ENCODE measurements at regions not wholly inside any gene's neighbourhood (a gene's known extent, or its start where the extent isn't known, plus 50 kb on each side); places are given as distances from the start of the nearest gene placed in this dataset.

DNA sequence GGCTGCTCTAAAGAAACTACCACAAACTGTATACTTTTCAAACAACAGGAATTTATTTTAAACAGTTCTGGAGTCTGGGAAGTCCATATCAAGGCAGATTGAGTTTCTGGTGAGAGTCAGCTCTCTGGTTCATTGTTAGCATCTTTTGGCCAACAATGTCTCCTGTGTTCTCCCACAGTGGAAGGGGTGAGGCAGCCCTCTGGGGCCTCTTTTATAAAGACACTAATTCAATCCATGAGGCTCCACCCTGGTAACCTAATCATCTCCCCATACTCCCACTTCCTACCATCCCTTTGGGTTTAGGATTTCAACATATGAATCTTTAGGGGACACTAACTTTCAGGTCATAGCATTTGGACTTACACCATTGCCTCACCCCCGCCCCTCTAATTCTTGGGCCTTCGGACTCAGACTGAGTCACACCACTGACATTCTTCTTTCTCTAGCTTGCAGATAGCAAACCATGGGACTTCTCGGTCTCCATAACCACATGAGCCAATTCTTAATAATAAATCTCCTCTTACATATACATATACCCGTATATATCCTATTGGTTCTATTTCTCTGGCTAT lies 64.3 kb upstream of the ANTXRL start (continued):
- TF ChIP-seq, protein P1, sequence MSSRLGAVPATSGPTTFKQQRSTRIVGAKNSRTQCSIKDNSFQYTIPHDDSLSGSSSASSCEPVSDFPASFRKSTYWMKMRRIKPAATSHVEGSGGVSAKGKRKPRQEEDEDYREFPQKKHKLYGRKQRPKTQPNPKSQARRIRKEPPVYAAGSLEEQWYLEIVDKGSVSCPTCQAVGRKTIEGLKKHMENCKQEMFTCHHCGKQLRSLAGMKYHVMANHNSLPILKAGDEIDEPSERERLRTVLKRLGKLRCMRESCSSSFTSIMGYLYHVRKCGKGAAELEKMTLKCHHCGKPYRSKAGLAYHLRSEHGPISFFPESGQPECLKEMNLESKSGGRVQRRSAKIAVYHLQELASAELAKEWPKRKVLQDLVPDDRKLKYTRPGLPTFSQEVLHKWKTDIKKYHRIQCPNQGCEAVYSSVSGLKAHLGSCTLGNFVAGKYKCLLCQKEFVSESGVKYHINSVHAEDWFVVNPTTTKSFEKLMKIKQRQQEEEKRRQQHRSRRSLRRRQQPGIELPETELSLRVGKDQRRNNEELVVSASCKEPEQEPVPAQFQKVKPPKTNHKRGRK (tag; IDR thresholded peaks at IDR 0.05), result no peak
- TF ChIP-seq CSDE1 (IDR thresholded peaks at IDR 0.05) (no peak), HMG20A (CRISPR knock-in tag; conservative IDR thresholded peaks at IDR 0.05) (no peak), ZNF764 (CRISPR knock-in tag; IDR thresholded peaks at IDR 0.05; ENCODE audit: low read depth) (no peak)

- in situ Hi-C loops (cut with MboI) (no loop called here), intact Hi-C loops (cut with micrococcal nuclease) (no loop called here)
- Histone ChIP-seq H3K79me2 (ENCODE audit: control insufficient read depth, insufficient read depth, low read length) (no peaks in the 10 kb centered on the region), H4K20me1 (replicated peaks; ENCODE audit: control insufficient read depth, insufficient read depth, low read length) (no peaks in the 10 kb centered on the region), H3K9me1 (ENCODE audit: control insufficient read depth, insufficient read depth, low read length) (peaks cover 4% of the 10 kb centered on the region), H3K36me3 (ENCODE audit: control insufficient read depth, insufficient read depth, low read length) (no peaks in the 10 kb centered on the region), H3K4me3 (no peak overlapping the region), H3K9ac (ENCODE audit: insufficient read depth in 1 of 2, low read depth in 2 of 2, low read length in 2 of 2) (no peak overlapping the region), H3K27me3 (ENCODE audit: control insufficient read depth in 2 of 2, insufficient read depth in 2 of 2, low read length in 2 of 2) (peaks cover 0 to 6% of the 10 kb centered on the region in 2 experiments; a peak in 2 of 5 replicates), H3K27ac (ENCODE audit: extremely low read depth, low read depth, low read length) (no peak overlapping the region), H2AFZ (ENCODE audit: low read depth, low read length) (peak overlapping the region; percentile 53), H3K9me3 (replicated peaks; ENCODE audit: control insufficient read depth, insufficient read depth, low read depth, low read length) (0 out of 2 replicates have a peak, but pooled peaks cover 2% of the 10 kb centered on the region), H3K4me1 (replicated peaks in 1 of 2; ENCODE audit: control insufficient read depth in 2 of 2, insufficient read depth in 2 of 2, low read length in 2 of 2) (peaks cover 11 to 13% of the 10 kb centered on the region in 2 experiments), H3K4me2 (ENCODE audit: insufficient read depth, low read length) (peak overlapping the region; percentile 36)
- peak; percentile 75 for ATAC-seq
- DNase-seq (ENCODE audit: extremely low read depth in 1 of 4, low spot score in 3 of 4), result peak in 3 of 4 experiments; percentile 35 to 59 (median 47)
- ChIA-PET CTCF (ENCODE audit: low intra/inter-chr PET ratio) (no interaction called here), POLR2A (interaction anchor here (0.6 kb wide), 1 partner anchor 28 kb away, joined by 3 read pairs; no protein-coding TSS in a partner anchor)
- no peak for FAIRE-seq
- no TSS peak for BruUV-seq (replicated peaks)
- 24% methylated on average over 5 of the region's 5 CpGs for WGBS (ENCODE audit: insufficient coverage, low coverage, missing lambda C conversion rate)
- TF ChIP-seq ZNF232 (CRISPR knock-in tag; IDR thresholded peaks at IDR 0.05) (no peak), THRA (IDR thresholded peaks at IDR 0.05) (no peak), RAD51 (IDR thresholded peaks at IDR 0.05; ENCODE audit: borderline replicate concordance, low read depth) (no peak)
- TF ChIP-seq, protein P2, sequence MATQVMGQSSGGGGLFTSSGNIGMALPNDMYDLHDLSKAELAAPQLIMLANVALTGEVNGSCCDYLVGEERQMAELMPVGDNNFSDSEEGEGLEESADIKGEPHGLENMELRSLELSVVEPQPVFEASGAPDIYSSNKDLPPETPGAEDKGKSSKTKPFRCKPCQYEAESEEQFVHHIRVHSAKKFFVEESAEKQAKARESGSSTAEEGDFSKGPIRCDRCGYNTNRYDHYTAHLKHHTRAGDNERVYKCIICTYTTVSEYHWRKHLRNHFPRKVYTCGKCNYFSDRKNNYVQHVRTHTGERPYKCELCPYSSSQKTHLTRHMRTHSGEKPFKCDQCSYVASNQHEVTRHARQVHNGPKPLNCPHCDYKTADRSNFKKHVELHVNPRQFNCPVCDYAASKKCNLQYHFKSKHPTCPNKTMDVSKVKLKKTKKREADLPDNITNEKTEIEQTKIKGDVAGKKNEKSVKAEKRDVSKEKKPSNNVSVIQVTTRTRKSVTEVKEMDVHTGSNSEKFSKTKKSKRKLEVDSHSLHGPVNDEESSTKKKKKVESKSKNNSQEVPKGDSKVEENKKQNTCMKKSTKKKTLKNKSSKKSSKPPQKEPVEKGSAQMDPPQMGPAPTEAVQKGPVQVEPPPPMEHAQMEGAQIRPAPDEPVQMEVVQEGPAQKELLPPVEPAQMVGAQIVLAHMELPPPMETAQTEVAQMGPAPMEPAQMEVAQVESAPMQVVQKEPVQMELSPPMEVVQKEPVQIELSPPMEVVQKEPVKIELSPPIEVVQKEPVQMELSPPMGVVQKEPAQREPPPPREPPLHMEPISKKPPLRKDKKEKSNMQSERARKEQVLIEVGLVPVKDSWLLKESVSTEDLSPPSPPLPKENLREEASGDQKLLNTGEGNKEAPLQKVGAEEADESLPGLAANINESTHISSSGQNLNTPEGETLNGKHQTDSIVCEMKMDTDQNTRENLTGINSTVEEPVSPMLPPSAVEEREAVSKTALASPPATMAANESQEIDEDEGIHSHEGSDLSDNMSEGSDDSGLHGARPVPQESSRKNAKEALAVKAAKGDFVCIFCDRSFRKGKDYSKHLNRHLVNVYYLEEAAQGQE (IDR thresholded peaks at IDR 0.05; ENCODE audit: borderline replicate concordance), result no peak
- TF ChIP-seq, protein P2 (CRISPR knock-in tag; IDR thresholded peaks at IDR 0.05; ENCODE audit: low read depth), result no peak
Measured at GRCh38 chr10:46223064-46223480, 63.7 kb upstream of the ANTXRL start.

All from K562 (cell line).